NCI-H2081 (cell line): ENCODE measurements at regions not wholly inside any gene's neighbourhood (a gene's known extent, or its start where the extent isn't known, plus 50 kb on each side); places are given as distances from the start of the nearest gene placed in this dataset.
"Not testable (repeated sequence)": the region's sequence is repeated elsewhere in the genome, so short reads cannot be mapped to it uniquely, and the experiment has no call there.

ENCODE experiments used
- DNase-seq, 2 experiments: peaks; one replicate each; lab custom pipeline; 2025; lab: John Stamatoyannopoulos, UW

- DNase-seq = no peak
These were observed 56.3 kb upstream of the USP6NL start for GRCh38 chr10:11667756-11668155.

DNA sequence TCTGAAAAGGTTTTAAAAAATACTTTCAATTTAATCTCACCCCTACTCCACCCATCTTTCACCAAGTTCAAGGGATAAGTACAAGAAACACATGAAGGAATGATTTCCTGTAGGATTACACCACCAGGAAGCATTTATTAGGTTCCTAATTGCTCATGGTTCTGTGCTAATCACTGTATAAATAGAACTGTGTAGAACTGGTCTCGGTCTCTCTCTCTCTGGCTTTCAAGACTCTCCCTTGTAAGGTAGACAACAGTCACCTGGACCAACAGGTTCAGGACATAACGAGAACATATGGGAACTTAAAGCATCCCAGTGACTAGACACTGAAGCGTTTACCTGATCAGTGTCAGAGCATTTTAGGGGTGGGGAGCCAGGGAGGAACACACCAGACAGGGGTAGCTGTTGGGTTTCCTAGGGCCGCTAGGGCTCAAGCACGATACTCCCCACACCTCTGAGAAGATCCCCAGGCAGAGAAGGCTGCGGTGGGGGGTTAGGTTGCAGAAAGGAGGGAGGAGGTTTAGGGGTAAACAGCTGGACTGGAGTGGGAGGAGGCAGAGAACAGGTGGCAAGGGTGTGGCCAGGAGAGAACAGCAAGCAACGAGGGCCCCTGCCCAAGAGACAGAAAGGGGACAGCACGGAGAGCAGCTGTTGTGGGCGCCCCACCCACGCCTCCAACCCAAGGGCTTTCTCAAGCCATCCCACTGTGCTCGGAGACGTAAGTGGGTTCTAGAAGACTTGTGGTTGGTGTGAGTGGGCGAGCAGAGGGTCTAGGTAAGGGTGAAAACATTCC is 52.5 kb upstream of the USP6NL start:
- no peak for DNase-seq

GRCh38 chr10:11663126-11663515 is 51.7 kb upstream of the USP6NL start:
- DNase-seq = not testable (repeated sequence)

GRCh38 chr10:11661441-11661840 is 50.0 kb upstream of the USP6NL start:
- DNase-seq = no peak
